SH-SY5Y (cell line): ENCODE measurements at regions not wholly inside any gene's neighbourhood (a gene's known extent, or its start where the extent isn't known, plus 50 kb on each side); places are given as distances from the start of the nearest gene placed in this dataset.

Experiments
- GATA2 ChIP-seq: IDR thresholded peaks from 2 replicates; pipeline ENCODE4 v1.6.1; 2011; ENCODE audit warnings: mild to moderate bottlenecking, low read depth, low read length
- GATA3 ChIP-seq: IDR thresholded peaks from 2 replicates; pipeline ENCODE4 v1.6.1; 2011; ENCODE audit warnings: low read depth, mild to moderate bottlenecking, low read length, moderate library complexity

DNA sequence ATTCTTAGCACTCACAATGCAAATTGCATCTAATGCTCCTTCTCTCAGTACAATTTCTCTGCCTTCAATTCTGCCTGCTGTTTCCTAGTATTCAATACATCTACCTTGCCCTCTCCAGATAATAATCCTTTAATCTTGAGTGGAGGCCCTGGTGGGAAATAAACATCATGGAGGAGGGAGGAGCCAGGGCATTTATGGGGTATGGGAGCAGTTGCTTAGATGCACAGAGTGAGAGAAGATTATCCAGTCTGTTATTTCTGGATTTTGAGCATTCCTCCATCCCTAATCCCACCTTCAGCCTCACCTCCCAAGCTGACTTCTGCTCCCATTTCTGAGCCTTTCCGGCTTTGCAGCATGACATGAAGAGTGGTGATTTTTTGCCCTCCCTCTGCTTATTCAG is 127.9 kb upstream of the PPP3CA start:
- TF ChIP-seq GATA3 = no peak
- no peak for TF ChIP-seq GATA2
